ENCODE measurements at regions not wholly inside any gene's neighbourhood (a gene's known extent, or its start where the extent isn't known, plus 50 kb on each side); places are given as distances from the start of the nearest gene placed in this dataset.

DNA sequence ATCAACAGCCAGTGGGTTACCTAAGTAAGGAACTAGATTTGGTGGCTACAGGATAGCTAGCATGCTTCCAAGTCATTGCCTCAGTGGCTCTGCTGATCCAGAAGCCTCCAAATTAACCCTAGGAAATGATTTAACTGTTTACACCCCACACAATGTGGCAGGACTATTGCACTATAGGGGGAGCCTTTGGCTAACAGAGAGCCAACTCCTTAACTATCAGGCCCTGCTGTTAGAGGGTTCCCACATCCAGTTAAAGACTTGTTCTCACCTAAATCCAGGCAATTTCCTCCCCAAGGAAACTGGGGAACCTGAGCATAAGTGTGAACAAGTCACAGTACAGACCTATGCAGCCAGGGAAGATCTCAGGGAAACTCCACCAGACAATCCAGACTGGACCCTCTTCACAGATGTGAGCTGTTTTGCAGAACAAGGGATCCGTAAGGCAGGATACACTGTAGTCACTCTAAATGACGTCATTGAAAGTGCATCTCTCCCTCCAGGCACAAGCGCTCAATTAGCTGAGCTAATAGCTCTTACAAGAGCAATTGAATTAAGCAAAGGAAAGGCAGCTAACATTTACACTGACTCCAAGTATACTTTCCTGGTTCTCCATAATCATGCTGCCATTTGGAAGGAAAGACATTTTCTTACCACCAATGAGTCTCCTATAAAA, 185.3 kb upstream of the SPOCK3 start:
- 86% methylated on average over 3 of the region's 3 CpGs for WGBS

GRCh38 chr4:167421201-167421600, 186.9 kb upstream of the SPOCK3 start:
- Histone ChIP-seq H3K27me3 (ENCODE audit: insufficient read depth, low read length) (no peaks in the 10 kb centered on the region), H3K9ac (ENCODE audit: low read depth, low read length) (no peak overlapping the region), H3K36me3 (ENCODE audit: insufficient read depth, low read length) (no peaks in the 10 kb centered on the region), H3K9me3 (ENCODE audit: insufficient read depth, low read depth, low read length) (no peaks in the 10 kb centered on the region), H3K4me1 (ENCODE audit: insufficient read depth, low read length) (peaks cover 5% of the 10 kb centered on the region; the same call in 1 of the 2 replicates), H3K27ac (ENCODE audit: low read depth, low read length) (no peak overlapping the region), H3K4me3 (ENCODE audit: low read length) (no peak overlapping the region)
- WGBS, result 92% methylated on average over 1 of the region's 1 CpG

More for the DNA sequence above, 185.3 kb upstream of the SPOCK3 start:
- Histone ChIP-seq H3K4me1 (ENCODE audit: insufficient read depth, low read length) (peaks cover 5% of the 10 kb centered on the region; the same call in 1 of the 2 replicates), H3K36me3 (ENCODE audit: insufficient read depth, low read length) (no peaks in the 10 kb centered on the region), H3K27me3 (ENCODE audit: insufficient read depth, low read length) (no peaks in the 10 kb centered on the region), H3K9me3 (ENCODE audit: insufficient read depth, low read depth, low read length) (no peaks in the 10 kb centered on the region), H3K4me3 (ENCODE audit: low read length) (no peak overlapping the region), H3K27ac (ENCODE audit: low read depth, low read length) (no peak overlapping the region), H3K9ac (ENCODE audit: low read depth, low read length) (no peak overlapping the region)

DNA sequence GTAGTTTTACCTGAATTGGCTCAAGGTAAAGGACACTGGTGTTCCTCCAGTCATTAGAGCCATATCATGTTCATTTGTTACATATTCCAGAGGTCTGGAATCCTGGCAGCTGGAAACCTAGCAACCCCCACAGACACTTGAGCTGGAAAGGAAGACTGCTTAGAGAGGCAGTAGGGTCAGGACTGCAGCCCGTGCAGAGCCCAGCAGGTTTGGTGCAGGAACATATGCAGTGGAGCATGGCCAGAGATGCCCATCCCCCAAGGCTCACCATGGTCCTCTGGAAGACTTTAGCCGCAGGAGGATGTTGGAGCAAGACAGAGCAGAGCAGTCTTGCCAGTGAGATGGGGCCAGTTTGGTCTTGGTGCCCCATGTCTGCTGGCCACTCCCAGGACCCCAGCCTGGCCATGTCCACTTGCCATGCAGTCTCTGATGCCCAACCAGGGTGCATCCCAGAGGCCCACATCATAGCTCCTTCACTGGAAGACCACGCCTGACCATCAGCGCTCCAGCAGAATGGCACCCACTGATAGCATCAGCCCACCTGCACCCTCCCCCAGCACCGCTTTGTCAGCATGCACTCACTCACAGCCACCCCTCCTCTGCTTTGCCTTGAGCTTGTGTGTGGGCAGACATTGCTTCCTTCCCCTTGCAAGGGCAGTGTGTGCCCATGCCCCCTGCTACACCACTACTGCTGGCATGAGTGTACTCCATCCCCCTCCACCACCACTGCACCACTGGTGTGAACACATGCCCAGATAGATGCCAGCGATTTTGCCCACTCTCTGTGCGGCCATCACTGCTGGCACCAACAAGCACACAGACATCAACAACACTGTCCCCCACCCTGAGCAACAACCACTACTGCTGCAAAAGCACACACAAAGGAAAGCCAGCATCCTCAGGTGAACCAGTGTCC, 190.3 kb upstream of the SPOCK3 start:
- Histone ChIP-seq H3K4me3 (ENCODE audit: low read length) (no peak overlapping the region), H3K4me1 (ENCODE audit: insufficient read depth, low read length) (peaks cover 5% of the 10 kb centered on the region; the same call in 1 of the 2 replicates), H3K9me3 (ENCODE audit: insufficient read depth, low read depth, low read length) (no peaks in the 10 kb centered on the region), H3K36me3 (ENCODE audit: insufficient read depth, low read length) (no peaks in the 10 kb centered on the region), H3K27me3 (ENCODE audit: insufficient read depth, low read length) (no peaks in the 10 kb centered on the region), H3K27ac (ENCODE audit: low read depth, low read length) (no peak overlapping the region), H3K9ac (ENCODE audit: low read depth, low read length) (no peak overlapping the region)
- WGBS, result 88% methylated on average over 7 of the region's 7 CpGs

DNA sequence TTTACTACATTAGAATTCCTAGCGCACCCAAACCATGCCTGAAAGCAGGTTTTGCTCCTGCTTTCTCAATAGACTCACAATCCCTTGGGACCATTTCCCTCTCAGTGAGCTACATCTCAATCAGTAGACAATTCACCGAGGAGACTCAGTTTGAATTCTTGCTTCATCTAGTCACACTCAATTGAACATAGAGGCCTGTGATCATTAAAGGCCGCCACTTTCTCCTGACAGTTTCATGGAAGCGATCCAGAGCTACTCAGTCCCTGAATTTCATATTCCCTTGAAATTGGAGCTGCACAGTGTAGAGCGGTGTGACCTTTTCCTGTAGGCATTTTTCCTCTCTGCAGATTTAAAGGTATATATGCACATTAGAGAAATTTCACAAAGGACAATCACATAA, 193.9 kb upstream of the SPOCK3 start:
- no peak overlapping the region for H3K4me3 ChIP-seq (ENCODE audit: low read length)
- H3K4me1 ChIP-seq (ENCODE audit: insufficient read depth, low read length), result no peaks in the 10 kb centered on the region
- H3K36me3 ChIP-seq (ENCODE audit: insufficient read depth, low read length), result no peaks in the 10 kb centered on the region
- H3K27me3 ChIP-seq (ENCODE audit: insufficient read depth, low read length), result no peaks in the 10 kb centered on the region
- no peak overlapping the region for H3K9ac ChIP-seq (ENCODE audit: low read depth, low read length)
- H3K27ac ChIP-seq (ENCODE audit: low read depth, low read length), result no peak overlapping the region
- 97% methylated on average over 5 of the region's 5 CpGs for WGBS
- no peaks in the 10 kb centered on the region for H3K9me3 ChIP-seq (ENCODE audit: insufficient read depth, low read depth, low read length)

GRCh38 chr4:167431371-167431770, 197.1 kb upstream of the SPOCK3 start:
- H3K9me3 ChIP-seq (ENCODE audit: insufficient read depth, low read depth, low read length), result no peaks in the 10 kb centered on the region
- 94% methylated on average over 3 of the region's 3 CpGs for WGBS
- no peak overlapping the region for H3K27ac ChIP-seq (ENCODE audit: low read depth, low read length)
- no peaks in the 10 kb centered on the region for H3K27me3 ChIP-seq (ENCODE audit: insufficient read depth, low read length)
- no peak overlapping the region for H3K9ac ChIP-seq (ENCODE audit: low read depth, low read length)
- no peak overlapping the region for H3K4me3 ChIP-seq (ENCODE audit: low read length)
- H3K4me1 ChIP-seq (ENCODE audit: insufficient read depth, low read length), result no peaks in the 10 kb centered on the region
- no peaks in the 10 kb centered on the region for H3K36me3 ChIP-seq (ENCODE audit: insufficient read depth, low read length)

DNA sequence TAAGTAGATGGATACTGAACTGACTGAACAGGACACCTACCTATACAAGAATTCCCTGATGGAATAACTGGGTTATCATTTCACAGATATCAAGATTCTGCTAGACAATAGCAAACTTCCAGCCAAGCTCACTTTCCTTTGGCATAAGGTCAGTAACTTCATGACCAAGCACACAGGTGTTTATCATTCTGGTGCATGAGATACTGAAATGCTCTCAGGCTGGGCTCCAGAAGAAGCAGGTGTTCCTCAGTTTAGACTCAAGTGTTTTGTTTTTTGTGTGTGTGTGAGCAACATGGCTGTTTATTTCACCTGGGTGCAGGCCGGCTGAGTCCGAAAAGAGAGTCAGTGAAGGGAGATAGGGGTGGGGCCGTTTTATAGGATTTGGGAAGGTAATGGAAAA, 201.5 kb upstream of the SPOCK3 start:
- Histone ChIP-seq H3K9ac (ENCODE audit: low read depth, low read length) (no peak overlapping the region), H3K36me3 (ENCODE audit: insufficient read depth, low read length) (no peaks in the 10 kb centered on the region), H3K27me3 (ENCODE audit: insufficient read depth, low read length) (no peaks in the 10 kb centered on the region), H3K4me1 (ENCODE audit: insufficient read depth, low read length) (no peaks in the 10 kb centered on the region), H3K27ac (ENCODE audit: low read depth, low read length) (no peak overlapping the region), H3K9me3 (ENCODE audit: insufficient read depth, low read depth, low read length) (no peaks in the 10 kb centered on the region), H3K4me3 (ENCODE audit: low read length) (no peak overlapping the region)
- no CpG with 5 or more reads among the region's 3 CpGs for WGBS

DNA sequence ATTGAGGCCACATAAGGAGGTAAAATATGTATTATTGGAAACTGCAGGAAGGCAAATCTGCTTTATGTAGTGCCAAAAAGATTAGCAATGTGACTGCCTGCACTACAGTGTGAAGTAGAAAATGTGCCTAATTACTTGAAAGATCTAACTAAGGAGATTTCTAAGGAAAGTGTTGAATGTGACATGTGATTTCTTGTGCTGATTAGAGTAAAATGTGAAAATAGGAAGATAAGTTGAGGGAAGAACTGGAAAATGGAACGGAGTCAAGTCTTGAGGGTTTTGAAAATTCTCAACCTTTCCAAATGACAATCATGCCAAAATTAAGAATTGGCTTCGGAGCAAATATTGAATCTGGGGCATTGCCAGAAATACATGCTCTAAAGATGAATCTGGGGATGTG, 209.5 kb upstream of the SPOCK3 start:
- no peaks in the 10 kb centered on the region for H3K27me3 ChIP-seq (ENCODE audit: insufficient read depth, low read length)
- no peak overlapping the region for H3K9ac ChIP-seq (ENCODE audit: low read depth, low read length)
- 90% methylated on average over 2 of the region's 2 CpGs for WGBS
- no peak overlapping the region for H3K27ac ChIP-seq (ENCODE audit: low read depth, low read length)
- H3K36me3 ChIP-seq (ENCODE audit: insufficient read depth, low read length), result no peaks in the 10 kb centered on the region
- H3K4me3 ChIP-seq (ENCODE audit: low read length), result no peak overlapping the region
- H3K9me3 ChIP-seq (ENCODE audit: insufficient read depth, low read depth, low read length), result no peaks in the 10 kb centered on the region
- no peaks in the 10 kb centered on the region for H3K4me1 ChIP-seq (ENCODE audit: insufficient read depth, low read length)

- WGBS, result 97% methylated on average over 3 of the region's 3 CpGs
- no peaks in the 10 kb centered on the region for H3K9me3 ChIP-seq (ENCODE audit: insufficient read depth, low read depth, low read length)
- no peaks in the 10 kb centered on the region for H3K4me1 ChIP-seq (ENCODE audit: insufficient read depth, low read length)
- H3K4me3 ChIP-seq (ENCODE audit: low read length), result no peak overlapping the region
- H3K27me3 ChIP-seq (ENCODE audit: insufficient read depth, low read length), result no peaks in the 10 kb centered on the region
- no peak overlapping the region for H3K9ac ChIP-seq (ENCODE audit: low read depth, low read length)
- H3K27ac ChIP-seq (ENCODE audit: low read depth, low read length), result no peak overlapping the region
- no peaks in the 10 kb centered on the region for H3K36me3 ChIP-seq (ENCODE audit: insufficient read depth, low read length)
Measured at GRCh38 chr4:167452922-167453430, 218.7 kb upstream of the SPOCK3 start.

GRCh38 chr4:167456619-167457018, 222.3 kb upstream of the SPOCK3 start:
- H3K4me1 ChIP-seq (ENCODE audit: insufficient read depth, low read length), result no peaks in the 10 kb centered on the region
- no peaks in the 10 kb centered on the region for H3K27me3 ChIP-seq (ENCODE audit: insufficient read depth, low read length)

GRCh38 chr4:167469436-167469835, 235.1 kb upstream of the SPOCK3 start:
- no peak overlapping the region for H3K9ac ChIP-seq (ENCODE audit: low read depth, low read length)
- no peaks in the 10 kb centered on the region for H3K4me1 ChIP-seq (ENCODE audit: insufficient read depth, low read length)
- no peak overlapping the region for H3K4me3 ChIP-seq (ENCODE audit: low read length)
- no peak overlapping the region for H3K27ac ChIP-seq (ENCODE audit: low read depth, low read length)
- no peaks in the 10 kb centered on the region for H3K9me3 ChIP-seq (ENCODE audit: insufficient read depth, low read depth, low read length)
- no peaks in the 10 kb centered on the region for H3K27me3 ChIP-seq (ENCODE audit: insufficient read depth, low read length)
- no peaks in the 10 kb centered on the region for H3K36me3 ChIP-seq (ENCODE audit: insufficient read depth, low read length)

More at GRCh38 chr4:167456619-167457018, 222.3 kb upstream of the SPOCK3 start:
- no peak overlapping the region for H3K4me3 ChIP-seq (ENCODE audit: low read length)
- WGBS, result 92% methylated on average over 8 of the region's 9 CpGs
- no peak overlapping the region for H3K9ac ChIP-seq (ENCODE audit: low read depth, low read length)
- H3K9me3 ChIP-seq (ENCODE audit: insufficient read depth, low read depth, low read length), result no peaks in the 10 kb centered on the region
- no peak overlapping the region for H3K27ac ChIP-seq (ENCODE audit: low read depth, low read length)
- no peaks in the 10 kb centered on the region for H3K36me3 ChIP-seq (ENCODE audit: insufficient read depth, low read length)

DNA sequence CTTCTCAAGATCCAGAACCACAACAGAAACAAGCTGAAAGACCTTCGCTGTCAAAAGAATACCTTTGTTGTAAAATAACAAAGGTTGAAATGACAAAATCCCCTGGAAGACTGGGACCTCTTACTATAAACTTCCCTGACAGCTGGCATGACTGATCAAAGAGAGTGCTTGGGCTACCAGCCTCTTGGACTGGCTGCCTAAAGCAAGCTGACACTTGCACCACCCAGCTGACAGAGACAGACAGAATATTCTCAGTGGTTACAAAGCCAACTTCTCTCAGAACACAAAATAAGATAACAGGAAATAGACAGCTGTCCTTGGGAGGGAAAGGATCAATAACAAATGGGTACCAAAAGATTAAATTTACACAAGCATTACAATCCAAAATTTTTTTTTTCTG, 241.7 kb upstream of the SPOCK3 start:
- Histone ChIP-seq H3K9ac (ENCODE audit: low read depth, low read length) (no peak overlapping the region), H3K4me3 (ENCODE audit: low read length) (no peak overlapping the region), H3K36me3 (ENCODE audit: insufficient read depth, low read length) (no peaks in the 10 kb centered on the region), H3K9me3 (ENCODE audit: insufficient read depth, low read depth, low read length) (no peaks in the 10 kb centered on the region), H3K27ac (ENCODE audit: low read depth, low read length) (no peak overlapping the region), H3K4me1 (ENCODE audit: insufficient read depth, low read length) (no peaks in the 10 kb centered on the region), H3K27me3 (ENCODE audit: insufficient read depth, low read length) (no peaks in the 10 kb centered on the region)
- 83% methylated on average over 1 of the region's 1 CpG for WGBS
